GM08714 (cell line): ENCODE measurements at regions not wholly inside any gene's neighbourhood (a gene's known extent, or its start where the extent isn't known, plus 50 kb on each side); places are given as distances from the start of the nearest gene placed in this dataset.
"Not testable (repeated sequence)": the region's sequence is repeated elsewhere in the genome, so short reads cannot be mapped to it uniquely, and the experiment has no call there.

ENCODE experiments used
- H3K4me3 ChIP-seq: fragments of 200-500 bp; sonication (Bioruptor generic); 2 replicates; pipeline ENCODE4 v1.5.1; 2014; ENCODE audit warnings: mild to moderate bottlenecking, low read length, inconsistent platforms

GRCh38 chr15:20259559-20260190 is 281.9 kb downstream of the GOLGA6L6 start:
- H3K4me3 ChIP-seq = not testable (repeated sequence)

DNA sequence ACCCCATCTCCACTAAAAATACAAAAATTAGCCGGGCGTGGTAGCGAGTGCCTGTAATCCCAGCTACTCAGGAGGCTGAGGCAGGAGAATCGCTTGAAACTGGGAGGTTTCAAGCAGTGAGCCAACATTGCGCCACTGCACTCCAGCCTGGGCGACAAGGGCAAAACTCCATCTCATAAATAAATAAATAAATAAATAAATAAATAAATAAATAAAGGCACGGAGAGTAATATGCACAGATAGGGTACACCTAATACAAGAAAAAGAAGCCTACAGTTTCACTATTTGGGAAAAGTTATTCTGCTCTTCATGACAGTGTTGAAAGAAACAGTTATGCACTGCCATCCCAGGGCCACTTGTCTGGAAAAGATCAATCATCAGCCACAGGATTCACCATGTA is 285.2 kb downstream of the GOLGA6L6 start:
- not testable (repeated sequence) for H3K4me3 ChIP-seq

GRCh38 chr15:20255641-20256040 is 286.0 kb downstream of the GOLGA6L6 start:
- not testable (repeated sequence) for H3K4me3 ChIP-seq

DNA sequence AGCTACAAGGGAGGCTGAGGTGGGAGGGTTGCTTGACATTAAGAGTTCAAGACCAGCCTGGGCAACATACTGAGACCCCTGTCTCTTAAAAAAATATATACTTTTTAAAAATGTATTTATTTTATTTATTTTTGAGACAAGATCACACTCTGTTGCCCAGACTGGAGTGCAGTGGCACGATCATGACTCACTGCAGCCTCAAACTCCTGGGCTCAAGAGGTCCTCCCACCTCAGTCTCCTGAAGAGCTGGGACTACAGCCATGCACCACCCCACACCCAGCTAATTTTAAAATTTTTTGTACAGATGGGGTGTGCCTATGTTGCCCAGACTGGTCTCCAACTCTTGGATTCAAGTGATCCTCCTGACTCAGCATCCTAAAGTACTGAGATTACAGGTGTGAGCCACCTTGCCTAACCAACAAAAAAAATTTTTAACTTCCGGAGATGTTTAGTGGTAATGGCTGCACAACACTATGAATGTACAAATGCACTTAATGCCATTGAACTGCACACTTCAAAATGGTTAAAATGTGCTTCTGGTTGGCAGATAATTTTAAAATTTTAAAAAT is 288.5 kb downstream of the GOLGA6L6 start:
- not testable (repeated sequence) for H3K4me3 ChIP-seq

DNA sequence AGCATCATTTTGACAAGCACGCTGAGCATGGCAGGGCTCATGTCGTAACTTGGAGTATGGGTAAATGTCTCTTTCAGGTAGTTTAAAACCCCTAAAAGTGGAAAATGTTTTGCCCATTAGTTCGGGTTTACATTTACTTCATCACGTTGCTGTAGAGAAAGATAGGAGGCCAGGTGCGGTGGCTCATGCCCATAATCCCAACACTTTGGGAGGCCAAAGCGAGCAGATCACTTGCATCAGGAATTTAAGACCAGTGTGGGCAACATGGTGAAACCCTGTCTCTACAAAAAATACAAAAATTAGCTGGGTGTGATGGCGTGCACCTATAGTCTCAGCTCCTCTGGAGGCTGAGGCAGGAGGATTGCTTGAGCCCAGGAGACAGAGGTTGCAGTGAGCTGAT is 289.6 kb downstream of the GOLGA6L6 start:
- not testable (repeated sequence) for H3K4me3 ChIP-seq

- H3K4me3 ChIP-seq = not testable (repeated sequence)
Observed at GRCh38 chr15:20251214-20252005, 290.2 kb downstream of the GOLGA6L6 start.

DNA sequence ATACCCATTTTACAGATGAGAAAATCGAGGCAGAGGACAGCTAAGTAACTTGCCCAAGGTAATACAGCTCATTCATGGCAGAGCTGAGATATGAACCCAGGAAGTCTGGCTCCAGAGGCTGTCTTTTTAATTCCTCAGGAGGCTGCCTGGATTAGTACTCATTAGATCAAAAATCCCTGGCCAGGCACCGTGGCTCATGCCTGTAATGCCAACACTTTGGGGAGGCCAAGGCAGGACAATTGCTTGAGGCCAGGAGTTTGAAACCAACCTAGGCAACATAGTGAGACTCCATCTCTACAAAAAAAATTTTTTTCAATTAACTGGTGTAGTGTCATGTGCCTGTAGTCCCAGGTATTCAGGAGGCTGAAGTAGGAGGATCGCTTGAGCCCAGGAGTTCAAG is 291.4 kb downstream of the GOLGA6L6 start:
- not testable (repeated sequence) for H3K4me3 ChIP-seq

DNA sequence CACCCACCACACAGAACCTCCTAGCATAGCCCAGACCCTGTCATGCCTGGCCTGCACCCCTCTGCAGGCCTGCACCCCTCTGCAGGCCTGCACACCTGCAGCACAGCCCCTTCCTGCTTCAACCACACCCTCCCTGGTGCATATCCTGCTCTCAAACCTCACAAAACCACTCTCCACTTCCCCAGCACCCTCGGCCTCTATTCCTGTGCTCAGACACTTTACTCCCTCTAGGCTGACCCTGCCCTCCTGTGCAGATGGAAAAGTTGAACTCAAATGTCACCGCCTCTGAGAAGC is 292.0 kb downstream of the GOLGA6L6 start:
- H3K4me3 ChIP-seq = not testable (repeated sequence)

GRCh38 chr15:20248434-20248833 is 293.2 kb downstream of the GOLGA6L6 start:
- not testable (repeated sequence) for H3K4me3 ChIP-seq

- not testable (repeated sequence) for H3K4me3 ChIP-seq
Observed at GRCh38 chr15:20247137-20247536, 294.5 kb downstream of the GOLGA6L6 start.

DNA sequence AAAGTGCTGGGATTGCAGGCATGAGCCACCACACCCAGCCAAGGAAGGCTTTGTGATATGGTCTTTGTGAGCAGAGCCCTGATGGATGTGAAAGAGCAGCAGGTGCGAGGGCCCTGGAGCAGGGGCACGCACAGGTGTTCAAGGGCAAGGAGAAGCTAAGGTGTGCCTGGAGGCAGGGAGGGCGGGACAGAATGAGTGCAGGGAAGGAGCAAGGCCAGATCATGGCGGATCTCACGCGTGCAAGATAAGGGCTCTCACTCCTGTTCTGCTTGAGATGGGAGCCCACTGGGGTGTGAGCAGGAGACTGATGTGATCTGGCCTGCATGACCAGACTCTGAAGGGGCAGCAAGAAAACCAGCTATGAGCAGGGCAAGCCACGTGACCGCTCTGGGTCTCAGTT is 295.0 kb downstream of the GOLGA6L6 start:
- not testable (repeated sequence) for H3K4me3 ChIP-seq

GRCh38 chr15:20245856-20246255 is 295.7 kb downstream of the GOLGA6L6 start:
- not testable (repeated sequence) for H3K4me3 ChIP-seq

- H3K4me3 ChIP-seq = not testable (repeated sequence)
Observed at GRCh38 chr15:20244792-20245191, 296.8 kb downstream of the GOLGA6L6 start.

DNA sequence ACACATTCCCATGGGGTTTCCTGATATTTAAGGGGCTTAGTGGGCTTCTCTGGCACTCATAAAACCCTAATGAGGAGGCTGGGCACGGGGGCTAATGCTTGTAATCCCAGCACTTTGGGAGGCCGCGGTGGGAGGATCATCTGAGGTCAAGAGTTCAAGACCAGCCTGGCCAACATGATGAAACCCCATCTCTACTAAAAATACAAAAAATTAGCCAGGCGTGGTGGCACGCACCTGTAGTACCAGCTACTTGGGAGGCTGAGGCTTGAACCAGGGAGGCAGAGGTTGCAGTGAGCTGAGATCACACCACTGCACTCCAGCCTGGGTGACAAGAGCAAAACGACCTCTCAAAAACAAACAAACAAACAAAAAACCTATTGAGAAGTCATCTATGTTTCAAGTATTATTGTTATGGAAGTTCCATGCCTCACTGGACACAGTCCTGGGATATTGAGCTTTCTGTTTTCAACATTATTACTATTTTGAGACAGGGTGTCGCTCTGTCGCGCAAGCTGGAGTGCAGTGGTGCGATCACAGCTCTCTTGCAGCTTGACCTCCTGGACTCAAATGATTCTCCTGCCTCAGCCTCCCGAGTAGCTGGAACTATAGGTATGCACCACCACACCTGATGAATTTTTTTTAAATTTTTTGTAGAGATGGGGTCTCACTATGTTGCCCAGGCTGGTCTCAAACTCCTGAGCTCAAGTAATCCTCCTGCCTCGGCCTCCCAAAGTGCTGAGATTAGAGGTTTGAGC is 297.9 kb downstream of the GOLGA6L6 start:
- not testable (repeated sequence) for H3K4me3 ChIP-seq

- not testable (repeated sequence) for H3K4me3 ChIP-seq
Observed at GRCh38 chr15:20240366-20240917, 301.2 kb downstream of the GOLGA6L6 start.

- H3K4me3 ChIP-seq = not testable (repeated sequence)
Observed at GRCh38 chr15:20239186-20239585, 302.4 kb downstream of the GOLGA6L6 start.

- H3K4me3 ChIP-seq = not testable (repeated sequence)
Observed at GRCh38 chr15:20237256-20238020, 304.2 kb downstream of the GOLGA6L6 start.

DNA sequence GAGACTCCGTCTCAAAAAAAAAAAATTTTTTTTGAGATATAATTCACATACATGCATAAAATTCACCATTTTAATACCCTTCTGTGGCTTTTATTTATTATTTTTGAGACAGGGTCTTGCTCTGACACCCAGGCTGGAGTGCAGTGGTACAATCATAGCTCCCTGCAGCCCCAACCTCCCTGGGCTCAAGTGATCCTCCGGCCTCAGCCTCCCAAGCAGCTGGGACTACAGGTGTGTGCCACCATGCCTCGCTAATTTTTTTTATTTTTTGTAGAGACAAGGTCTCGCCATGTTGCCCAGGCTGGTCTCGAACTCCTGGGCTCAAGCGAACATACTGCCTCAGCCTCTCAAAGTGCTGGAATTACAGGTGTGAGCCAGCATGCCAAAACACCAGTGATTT is 305.9 kb downstream of the GOLGA6L6 start:
- H3K4me3 ChIP-seq = not testable (repeated sequence)

DNA sequence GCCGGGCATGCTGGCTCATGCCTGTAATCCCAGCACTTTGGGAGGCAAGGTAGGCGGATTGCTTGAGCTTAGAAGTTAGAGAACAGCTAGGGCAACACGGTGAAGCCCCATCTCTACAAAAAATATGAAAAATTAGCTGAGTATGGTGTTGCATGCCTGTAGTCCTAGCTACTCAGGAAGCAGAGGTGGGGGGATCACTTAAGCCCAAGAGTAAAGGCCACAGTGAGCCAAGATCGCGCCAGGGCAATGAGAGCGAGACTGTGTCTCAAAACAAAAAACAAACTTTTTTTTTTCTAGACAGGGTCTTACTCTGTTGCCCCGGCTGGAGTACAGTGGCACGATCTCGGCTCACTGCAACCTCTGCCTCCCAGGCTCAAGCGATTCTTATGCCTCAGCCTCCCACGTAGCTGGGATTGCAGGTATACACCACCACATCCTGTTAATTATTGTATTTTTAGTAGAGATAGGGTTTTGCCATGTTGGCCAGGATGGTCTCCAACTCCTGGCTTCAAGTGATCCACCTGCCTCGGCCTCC is 307.5 kb downstream of the GOLGA6L6 start:
- not testable (repeated sequence) for H3K4me3 ChIP-seq

DNA sequence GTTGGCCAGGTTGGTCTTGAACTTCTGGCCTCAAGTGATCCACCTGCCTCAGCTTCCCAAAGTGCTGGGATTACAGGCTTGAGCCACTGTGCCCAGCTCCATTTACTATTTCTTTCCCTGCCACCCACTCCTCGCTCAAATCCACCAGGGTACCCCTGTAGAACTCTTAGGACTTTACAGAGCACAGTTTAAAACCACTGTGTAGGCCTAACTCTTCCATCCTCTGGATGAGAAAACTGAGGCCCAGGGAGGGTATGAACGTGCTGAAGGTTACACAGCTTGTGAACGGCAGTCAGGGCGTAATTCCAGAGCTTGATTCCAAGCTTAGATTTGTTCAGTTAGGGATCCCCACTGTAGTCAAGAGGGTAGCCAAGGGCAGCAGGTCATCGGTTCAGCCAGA is 309.1 kb downstream of the GOLGA6L6 start:
- H3K4me3 ChIP-seq = not testable (repeated sequence)

- not testable (repeated sequence) for H3K4me3 ChIP-seq
Observed at GRCh38 chr15:20230656-20231055, 310.9 kb downstream of the GOLGA6L6 start.
